NCI-H2107 (cell line): ENCODE measurements at regions not wholly inside any gene's neighbourhood (a gene's known extent, or its start where the extent isn't known, plus 50 kb on each side); places are given as distances from the start of the nearest gene placed in this dataset.

Source experiments
- DNase-seq: peaks from one replicate; lab custom pipeline; 2025; lab: John Stamatoyannopoulos, UW

GRCh38 chr7:24475166-24475961 is 97.9 kb upstream of the PALS2 start:
- no peak for DNase-seq

- DNase-seq: no peak
Observed at GRCh38 chr7:24476227-24476626, 97.0 kb upstream of the PALS2 start.

GRCh38 chr7:24477398-24478136 is 95.7 kb upstream of the PALS2 start:
- peak; percentile 49 for DNase-seq

GRCh38 chr7:24478137-24478655 is 95.1 kb upstream of the PALS2 start:
- no peak for DNase-seq

GRCh38 chr7:24480501-24480900 is 92.8 kb upstream of the PALS2 start:
- DNase-seq: no peak

GRCh38 chr7:24483804-24484203 is 89.4 kb upstream of the PALS2 start:
- DNase-seq: no peak

- no peak for DNase-seq
Observed at GRCh38 chr7:24492576-24492975, 80.7 kb upstream of the PALS2 start.

- no peak for DNase-seq
Observed at GRCh38 chr7:24494832-24495231, 78.4 kb upstream of the PALS2 start.

GRCh38 chr7:24496036-24496435 is 77.2 kb upstream of the PALS2 start:
- DNase-seq: no peak

- DNase-seq: no peak
Observed at GRCh38 chr7:24498439-24498838, 74.8 kb upstream of the PALS2 start.

GRCh38 chr7:24499871-24500270 is 73.4 kb upstream of the PALS2 start:
- no peak for DNase-seq

- DNase-seq: peak; percentile 46
Observed at GRCh38 chr7:24500599-24500998, 72.7 kb upstream of the PALS2 start.

- no peak for DNase-seq
Observed at GRCh38 chr7:24501009-24501408, 72.2 kb upstream of the PALS2 start.

GRCh38 chr7:24501443-24502134 is 71.7 kb upstream of the PALS2 start:
- no peak for DNase-seq

- no peak for DNase-seq
Observed at GRCh38 chr7:24502135-24502488, 71.1 kb upstream of the PALS2 start.

GRCh38 chr7:24503506-24503905 is 69.7 kb upstream of the PALS2 start:
- no peak for DNase-seq

- DNase-seq: no peak
Observed at GRCh38 chr7:24504040-24504439, 69.2 kb upstream of the PALS2 start.

- no peak for DNase-seq
Observed at GRCh38 chr7:24504836-24505235, 68.4 kb upstream of the PALS2 start.

GRCh38 chr7:24505968-24506367 is 67.3 kb upstream of the PALS2 start:
- no peak for DNase-seq

GRCh38 chr7:24508316-24508715 is 64.9 kb upstream of the PALS2 start:
- DNase-seq: no peak

GRCh38 chr7:24510759-24511158 is 62.5 kb upstream of the PALS2 start:
- DNase-seq: no peak

- DNase-seq: no peak
Observed at GRCh38 chr7:24517166-24517565, 56.1 kb upstream of the PALS2 start.
